GM21786 (cell line): ENCODE measurements at regions not wholly inside any gene's neighbourhood (a gene's known extent, or its start where the extent isn't known, plus 50 kb on each side); places are given as distances from the start of the nearest gene placed in this dataset.

Experiments used
- ATAC-seq: cut with Tn5 transposase; IDR thresholded peaks from one replicate; pipeline ENCODE4 v1.9.1; 2021; ENCODE audit not compliant: unreplicated experiment

DNA sequence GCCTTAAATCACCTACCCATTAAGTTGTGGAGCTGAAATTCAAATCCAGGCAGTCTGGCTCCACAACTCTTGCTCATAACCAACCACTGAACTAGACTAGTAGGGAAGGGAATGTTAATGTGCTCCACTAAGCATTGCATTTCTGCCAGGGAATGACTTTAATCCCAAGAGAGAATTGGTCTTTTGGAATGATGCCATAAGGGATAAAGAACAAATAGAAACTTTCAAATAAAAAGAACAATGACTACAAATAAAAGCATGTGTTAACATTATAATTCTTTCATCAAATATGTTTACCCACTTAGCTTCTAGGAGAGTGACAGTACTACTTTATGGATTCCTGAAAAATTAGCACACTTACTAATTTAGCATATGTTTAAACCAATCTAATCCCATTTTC, 905.9 kb downstream of the CENPC start:
- no peak for ATAC-seq

DNA sequence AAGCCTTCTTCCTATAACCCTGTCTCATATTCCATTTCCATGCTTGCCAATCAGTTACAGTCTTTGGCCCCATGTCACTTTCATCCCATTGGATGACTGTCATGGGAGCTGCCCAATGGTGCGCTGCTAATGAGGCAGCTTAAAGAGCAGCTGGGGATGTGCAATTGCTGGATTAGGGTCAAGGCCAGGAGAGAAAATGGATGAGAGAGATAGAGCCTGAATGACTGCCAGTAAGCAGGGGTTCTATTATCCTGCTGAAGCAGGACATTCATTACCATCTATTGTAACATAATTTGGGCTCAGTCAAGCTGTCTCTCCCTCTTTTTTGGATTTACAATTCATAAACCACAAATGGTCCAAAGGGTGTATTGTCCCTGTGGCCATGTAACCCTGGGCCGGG, 909.0 kb downstream of the CENPC start:
- no peak for ATAC-seq

DNA sequence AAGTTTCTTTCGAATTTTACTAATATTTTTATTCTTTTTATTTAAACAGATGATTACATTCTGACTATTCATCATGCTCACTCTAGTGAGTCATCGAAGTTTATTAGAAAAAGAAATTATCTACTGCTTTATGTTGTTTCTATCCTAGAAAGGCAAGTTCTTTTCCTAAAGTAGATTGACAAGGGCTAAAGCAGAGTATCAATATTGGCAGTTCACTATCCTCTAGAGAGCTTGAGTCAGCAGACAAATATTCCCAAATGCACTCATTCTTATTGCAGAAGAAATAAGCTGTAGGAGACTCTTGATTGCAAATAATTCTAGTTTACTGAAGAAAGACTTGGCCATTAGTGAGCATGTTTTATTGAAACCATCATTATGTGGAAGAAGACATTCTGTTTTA, 911.8 kb downstream of the CENPC start:
- ATAC-seq: no peak

DNA sequence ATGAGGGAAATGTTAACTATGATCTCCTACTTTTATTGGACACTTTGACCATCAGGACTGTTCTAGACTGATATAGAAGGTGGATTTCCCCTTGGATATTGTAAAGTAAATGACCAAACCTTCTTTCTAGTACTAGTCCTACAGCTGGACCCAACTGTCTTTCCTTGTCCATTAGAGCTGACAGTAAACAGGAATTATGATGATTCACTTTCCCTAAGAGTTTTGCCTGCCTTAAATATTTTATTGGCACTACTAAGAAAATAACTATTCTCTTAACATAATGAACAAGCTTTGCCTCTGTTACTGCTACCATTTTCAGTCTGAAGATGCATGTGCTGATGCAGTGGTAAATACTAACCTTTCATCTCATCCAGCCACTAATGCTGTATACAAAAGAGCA, 915.4 kb downstream of the CENPC start:
- no peak for ATAC-seq

DNA sequence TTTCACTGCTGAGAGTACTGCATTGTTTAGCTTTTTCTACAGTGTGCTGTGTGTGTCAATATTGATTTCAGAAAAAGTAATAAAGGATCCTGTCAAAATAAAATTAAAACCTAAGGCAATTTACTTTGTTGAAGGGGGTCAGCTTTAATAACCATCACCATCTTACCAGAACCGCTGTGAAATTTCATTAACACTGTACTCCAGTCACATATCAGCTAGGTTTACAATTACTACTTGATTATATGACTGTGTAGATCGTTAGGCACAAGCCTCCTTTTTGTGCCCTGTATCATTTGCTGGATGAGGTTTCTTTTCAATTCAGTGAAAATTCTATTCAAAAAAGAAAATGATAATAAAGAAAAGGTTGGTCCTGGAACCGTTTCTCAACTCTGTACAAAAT, 917.2 kb downstream of the CENPC start:
- ATAC-seq: no peak

DNA sequence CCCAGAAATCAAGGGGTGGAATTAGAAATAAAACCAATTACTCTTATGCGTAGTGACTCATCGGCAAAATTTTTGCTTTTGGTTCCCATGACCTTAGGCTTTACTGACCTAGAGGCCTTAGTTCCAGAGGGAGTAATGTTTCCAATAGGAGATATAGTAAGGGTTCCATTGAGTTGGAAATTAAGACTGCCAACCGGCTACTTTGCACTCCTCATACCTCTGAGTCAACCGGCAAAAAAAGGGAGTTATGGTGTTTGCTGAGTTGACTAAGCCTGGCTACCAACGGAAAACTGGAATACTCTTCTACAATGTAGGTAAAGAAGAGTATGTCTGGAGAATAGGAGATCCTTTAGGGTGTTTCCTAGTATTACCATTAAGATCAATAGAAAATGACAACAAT, 919.8 kb downstream of the CENPC start:
- no peak for ATAC-seq

DNA sequence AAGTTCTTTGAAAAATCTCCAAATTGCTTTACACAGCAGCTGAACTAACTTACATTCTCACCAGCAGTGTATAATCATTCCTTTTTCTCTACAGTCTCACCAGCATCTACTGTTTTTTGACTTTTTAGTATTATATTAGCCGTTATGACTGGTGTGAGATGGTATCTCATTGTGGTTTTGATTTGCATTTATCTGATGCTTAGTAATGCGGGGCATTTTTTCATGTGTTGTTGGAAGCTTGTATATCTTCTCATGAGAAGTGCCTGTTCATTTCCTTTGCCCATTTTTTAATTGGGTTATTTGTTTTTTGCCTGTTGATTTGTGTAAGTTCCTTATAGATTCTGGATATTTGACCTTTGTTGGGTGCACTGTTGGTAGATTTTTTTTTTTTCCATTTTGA, 931.7 kb downstream of the CENPC start:
- no peak for ATAC-seq

DNA sequence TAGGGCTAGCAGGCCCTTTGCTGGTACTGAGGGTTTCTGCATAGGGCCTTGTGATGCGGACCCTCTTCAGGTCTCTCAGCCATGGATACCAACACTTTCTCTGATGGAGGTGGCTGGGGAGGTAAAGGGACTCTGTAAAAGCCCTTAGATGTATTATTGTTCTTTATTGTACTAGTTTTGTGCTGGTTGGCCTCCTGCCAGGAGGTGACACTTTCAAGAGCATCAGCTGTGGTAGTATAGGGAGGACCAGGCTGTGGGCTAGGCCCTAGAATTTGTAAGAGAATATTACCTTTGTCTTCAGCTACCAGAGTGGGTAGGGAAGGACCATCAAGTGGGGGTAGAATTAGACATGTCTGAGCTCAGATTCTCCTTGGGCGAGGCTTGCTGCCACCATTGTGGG, 936.3 kb downstream of the CENPC start:
- ATAC-seq: no peak

DNA sequence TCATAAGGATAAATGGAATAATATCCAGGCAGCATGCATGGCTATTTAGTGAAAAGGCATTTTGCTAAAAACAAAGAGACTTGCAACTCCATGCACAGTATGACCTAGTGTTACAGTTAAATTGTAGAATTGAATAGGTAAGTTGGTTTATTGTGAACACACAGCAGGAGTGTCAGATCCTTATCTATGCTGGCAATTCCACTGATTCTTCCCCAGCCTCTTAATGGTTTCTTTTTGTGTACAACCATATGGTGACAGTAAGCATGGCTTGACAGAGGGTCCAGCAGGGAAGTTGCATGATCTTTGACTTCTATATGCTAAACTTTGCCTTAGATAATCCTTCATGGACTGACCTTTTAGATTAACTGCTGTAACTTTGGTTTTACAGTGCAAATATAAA, 936.6 kb upstream of the EPHA5 start:
- ATAC-seq: no peak

DNA sequence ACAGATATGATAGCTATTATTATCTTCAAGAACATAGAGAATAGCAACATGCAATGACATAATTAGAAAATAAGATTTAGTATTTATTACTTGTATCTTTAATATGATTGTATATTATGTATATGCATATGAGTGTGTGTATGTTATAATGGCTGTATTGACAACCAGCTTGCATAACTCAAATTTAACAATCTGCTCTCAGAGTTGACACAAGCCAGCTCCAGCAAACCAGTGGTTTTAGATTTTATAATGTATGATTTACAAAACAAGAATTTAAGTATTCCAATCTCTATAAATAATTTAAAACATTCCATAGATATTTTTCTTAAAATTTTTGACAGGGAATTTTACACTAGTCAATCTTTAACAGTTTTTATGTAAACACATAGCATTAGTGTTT, 935.9 kb upstream of the EPHA5 start:
- ATAC-seq: no peak

DNA sequence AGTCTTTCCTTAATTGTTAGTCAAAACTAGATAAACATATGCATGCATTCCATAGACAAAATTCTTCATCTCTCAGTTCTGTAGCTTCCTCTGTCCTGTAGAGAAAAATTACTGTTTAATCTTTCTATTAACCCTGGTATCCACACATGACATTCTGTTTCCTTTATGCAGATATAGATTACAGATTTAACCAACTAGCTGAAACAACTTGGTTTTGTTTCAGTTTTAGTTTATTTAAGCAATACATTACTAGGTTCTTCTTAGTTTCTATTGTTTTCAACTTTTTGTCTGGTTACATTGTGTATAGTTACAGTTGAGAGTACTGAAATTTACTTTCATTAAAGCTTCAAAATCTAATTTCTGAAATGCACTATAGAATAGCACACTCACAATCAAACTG, 933.9 kb upstream of the EPHA5 start:
- ATAC-seq: no peak

DNA sequence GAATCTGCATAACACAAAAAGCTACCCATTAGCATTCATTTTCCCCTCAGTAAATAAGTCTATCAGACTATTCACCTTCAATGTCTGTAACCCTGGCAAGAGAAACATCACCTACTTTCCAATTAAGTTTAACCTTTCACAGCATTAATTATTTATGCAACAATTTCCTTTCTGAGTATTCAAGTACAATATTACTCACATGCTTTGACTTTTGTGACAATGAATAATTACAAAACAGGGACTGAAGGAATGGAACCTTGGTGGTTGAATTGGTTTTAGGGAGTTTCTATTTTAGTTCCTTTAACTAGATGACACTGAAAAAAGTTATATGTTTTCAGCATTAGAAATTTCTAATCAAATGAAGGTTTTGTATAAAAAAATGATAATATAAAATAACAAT, 932.3 kb upstream of the EPHA5 start:
- ATAC-seq: no peak

DNA sequence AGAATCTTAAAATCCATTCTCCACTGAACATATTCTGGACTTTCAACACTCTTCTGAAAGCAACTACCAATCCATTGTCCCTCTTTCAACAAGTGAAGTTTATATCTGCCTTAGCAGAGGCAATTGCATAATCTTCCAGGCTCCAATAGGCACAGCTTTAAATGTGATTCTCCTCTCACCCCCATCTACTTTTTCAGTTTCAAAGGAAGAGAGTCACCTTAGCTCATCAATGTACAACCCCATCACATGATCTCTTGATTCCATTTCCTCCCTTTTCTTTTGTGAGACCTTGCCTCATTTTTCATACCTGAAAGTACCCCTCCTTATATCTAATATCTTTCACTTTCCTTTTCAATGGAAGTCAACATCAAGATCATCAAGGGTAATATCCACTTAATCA, 921.7 kb upstream of the EPHA5 start:
- ATAC-seq: no peak

DNA sequence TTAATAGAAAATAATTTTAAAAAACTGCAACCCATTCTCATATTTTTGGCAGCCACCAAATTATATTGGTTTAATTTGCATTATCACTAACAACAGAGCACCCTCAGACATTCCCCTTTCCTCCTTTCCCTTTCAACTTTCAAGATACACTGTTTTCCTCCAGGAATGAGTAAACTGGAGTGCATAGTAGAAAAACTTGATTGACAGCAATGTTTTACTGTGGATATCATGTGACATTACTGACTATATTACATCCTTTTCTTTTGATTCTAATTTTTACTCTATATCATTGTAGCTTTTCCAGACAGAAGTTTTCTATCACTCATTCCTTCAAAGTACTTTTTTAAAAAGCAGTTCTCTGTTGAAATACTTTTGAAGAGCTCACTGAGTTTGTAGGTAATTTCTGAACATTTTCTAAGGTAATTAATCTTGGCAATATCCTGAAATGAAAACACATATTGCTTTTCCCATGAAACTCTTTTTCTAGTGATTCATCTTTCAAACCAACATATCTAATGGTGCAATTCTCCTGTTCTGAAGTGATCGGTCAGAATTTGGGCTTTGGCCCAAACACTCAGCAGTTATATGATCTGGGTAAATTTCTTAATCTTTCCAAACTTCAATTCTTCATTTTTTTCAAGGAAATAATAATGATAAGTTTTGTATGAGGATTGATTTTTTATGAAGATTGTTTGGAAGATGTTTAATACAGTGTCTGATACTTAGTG, 920.4 kb upstream of the EPHA5 start:
- no peak for ATAC-seq

DNA sequence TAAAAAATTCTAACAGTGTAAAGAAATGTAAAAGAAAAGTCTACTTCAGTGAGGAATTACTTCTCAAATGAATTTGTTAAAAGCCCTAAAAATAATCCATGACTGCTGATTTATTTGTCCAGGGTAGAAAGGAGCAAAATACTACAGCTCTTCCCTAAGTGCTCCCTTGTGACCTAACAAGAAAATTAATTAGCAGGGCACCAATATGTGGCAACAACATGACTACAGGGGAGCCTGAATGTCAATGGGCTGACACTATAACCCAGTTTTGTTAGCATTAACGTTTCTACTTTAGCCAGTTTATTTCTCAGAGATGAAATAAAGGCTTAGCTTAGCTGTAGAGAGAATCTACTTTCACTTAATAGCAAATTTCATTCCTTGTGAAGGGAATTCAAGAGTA, 918.9 kb upstream of the EPHA5 start:
- ATAC-seq: no peak

DNA sequence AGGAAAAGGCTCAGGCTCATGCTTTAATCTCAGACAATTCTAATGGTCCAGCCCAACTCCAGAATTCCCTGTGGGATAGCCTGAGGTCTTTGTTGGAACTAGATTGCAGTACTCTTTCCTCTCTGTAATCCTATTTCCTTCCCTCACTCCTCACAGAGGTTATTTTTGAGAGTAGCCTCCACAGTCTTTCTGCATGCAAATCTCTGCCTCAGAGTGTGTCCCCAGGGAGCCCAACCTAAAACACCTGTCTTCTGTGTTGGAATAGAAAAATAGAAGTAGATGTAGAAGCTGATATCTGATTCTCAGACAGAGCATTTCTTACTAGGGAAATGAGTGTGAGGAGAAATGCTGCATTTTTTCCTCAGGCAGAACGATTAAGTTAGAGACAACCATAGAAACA, 915.5 kb upstream of the EPHA5 start:
- no peak for ATAC-seq

DNA sequence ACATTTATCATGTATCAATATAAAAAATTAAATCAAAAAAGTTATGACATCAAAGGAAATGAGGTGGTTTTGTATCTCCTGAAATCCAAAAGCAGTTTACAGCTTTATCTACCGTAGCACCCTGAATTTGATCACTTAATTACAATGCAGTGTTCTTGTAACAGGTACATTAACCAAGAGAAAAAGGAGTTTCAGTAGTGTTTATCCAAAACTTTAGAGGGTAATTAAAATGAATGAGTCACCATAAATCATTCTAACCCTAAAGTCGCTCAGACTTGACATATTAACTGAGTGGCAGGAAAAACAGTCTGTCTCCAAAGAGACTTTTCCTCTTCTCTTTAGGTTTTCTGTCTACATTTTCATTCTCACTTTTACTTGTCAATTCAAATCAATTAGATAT, 907.6 kb upstream of the EPHA5 start:
- no peak for ATAC-seq

DNA sequence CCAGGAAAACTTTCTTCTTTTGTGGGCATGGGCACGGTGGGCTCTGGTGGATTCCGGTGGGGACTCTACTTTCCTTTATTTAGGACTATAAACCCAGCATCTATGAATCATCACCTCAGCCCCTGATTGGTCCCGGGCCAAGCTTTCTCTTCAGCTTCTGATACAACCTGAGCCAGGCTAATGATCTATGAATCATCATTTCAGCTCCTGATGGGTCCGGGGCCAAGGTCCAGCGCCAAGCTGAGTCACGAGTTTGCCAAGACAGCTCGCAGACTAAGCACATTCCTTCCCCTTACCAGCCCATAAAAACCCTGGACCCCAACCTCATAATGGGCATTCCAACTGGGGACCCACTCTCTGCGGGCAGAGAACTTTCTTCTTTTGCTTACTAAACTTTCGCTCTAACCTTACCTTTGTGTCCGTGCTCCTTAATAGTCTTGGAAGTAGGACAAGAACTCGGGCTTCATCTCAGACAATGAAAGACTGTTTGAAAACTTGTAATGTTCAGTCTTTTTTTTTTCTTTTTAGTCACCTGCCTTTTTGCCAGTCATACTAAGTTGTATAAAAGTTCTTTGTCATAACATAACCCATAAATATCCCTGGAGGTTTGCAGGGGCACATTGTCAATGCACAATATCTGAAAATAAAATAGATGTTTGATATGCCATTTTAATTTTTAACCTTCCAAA, 904.9 kb upstream of the EPHA5 start:
- no peak for ATAC-seq

DNA sequence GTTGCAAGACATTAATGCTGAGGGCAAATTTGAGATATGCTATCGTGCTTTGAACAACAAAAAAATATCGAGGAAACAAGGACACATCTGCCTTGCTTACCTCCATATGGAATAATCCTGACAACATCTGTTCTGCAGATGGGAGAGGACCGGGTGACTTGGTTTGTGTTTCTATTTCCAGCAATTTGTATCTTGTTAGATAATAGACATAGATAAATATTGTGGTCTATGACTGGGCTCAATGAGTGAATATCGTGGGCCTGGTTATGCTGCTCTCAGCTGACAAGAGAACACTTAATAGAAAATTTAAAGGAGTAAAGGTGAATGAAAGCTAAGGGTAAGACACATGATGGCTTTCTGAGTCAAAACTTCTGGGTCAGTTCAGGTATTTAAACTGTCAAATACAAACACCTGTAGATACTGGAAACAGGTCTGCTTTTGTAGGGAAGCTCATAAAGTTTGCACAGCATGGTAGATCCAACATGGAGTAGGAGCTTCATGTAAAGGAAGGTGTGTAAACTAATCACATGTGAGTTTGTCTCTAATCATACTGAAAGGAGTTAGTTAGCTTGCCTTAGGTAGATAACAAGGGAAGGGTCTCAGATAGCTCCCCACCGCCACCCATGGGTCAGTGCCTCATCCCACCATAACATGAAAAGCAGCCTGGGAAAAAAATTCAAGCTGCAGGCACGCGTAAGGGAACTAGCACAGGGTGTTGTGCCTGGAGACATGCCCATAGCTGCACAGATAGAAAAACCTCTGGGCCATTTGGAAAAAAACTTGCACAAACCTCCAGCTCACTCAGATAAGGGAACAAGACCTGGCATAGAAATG, 904.1 kb upstream of the EPHA5 start:
- no peak for ATAC-seq

DNA sequence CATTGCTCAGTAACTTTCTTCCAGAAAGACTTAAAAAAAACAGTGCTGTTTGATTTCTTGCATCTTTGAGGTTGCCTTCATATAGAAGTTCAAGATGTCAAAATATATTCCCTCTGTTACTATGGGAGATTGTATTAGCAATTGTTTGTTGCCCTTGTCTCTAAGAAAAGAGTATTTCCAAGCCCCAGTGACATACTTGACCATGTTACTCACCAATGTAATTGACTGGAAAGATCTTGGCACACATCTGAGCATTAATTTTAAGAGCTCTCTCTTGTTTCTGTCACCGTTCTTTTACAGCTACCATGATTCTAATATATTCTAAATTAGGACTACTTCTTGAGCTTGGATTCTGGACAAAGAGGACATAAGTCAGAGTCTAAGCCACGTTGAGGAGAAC, 902.7 kb upstream of the EPHA5 start:
- ATAC-seq: no peak

DNA sequence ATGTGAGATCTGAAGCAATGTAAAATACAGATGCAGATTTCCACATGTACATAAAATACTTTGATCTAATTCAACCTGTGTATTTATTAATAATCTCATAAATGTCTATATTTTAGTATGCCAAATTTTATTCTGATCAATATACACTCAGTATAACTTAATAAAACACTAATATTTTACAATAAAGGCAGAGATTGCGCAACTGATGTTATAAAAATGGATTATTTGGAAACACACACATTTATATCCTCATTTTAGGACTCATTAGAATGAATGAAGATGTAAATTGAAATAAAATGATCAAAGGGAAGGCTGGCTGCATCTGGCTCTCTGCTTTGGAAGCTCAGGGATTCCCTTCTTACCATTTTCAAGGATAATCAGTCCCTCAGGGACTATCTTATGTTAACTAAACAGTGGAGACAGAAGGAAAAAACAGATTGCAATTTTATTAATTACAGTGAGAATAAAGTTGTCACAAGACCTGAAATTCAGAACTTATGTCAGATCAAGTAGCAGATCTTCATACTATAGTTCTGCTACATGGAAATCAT, 900.9 kb upstream of the EPHA5 start:
- no peak for ATAC-seq

DNA sequence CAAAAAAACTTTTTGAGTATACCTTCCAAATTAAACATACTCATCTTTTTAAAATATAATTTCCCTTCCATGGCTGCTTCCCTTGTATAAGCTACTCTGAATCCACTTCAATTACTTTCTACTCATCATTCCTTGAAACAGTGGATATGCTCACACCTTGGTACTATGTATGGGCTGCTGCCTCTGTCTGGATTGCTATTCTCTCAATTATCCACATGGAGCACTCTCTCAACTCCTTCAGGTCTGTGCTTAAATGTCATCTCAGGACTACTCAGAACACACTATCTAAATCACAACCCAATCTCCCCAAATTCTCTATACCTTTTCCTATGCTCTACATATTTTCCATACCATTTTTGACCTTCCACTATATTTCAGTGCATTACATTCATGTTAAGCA, 898.9 kb upstream of the EPHA5 start:
- ATAC-seq: no peak
